GM12878 (cell line): ENCODE measurements at regions not wholly inside any gene's neighbourhood (a gene's known extent, or its start where the extent isn't known, plus 50 kb on each side); places are given as distances from the start of the nearest gene placed in this dataset.

Experiments
- BMI1 ChIP-seq: fragments of 450-650 bp; IDR thresholded peaks from 2 replicates; pipeline ENCODE4 v1.6.1; 2016; ENCODE audit warnings: mild to moderate bottlenecking, moderate library complexity, borderline replicate concordance
- EZH2 ChIP-seq: IDR thresholded peaks from 2 replicates; pipeline ENCODE4 v1.6.1; 2012; ENCODE audit warnings: low read depth, mild to moderate bottlenecking, control low read depth, inconsistent platforms, low read length, borderline replicate concordance; ENCODE audit not compliant: control insufficient read depth
- FOXK2 ChIP-seq: fragments of 450-650 bp; IDR thresholded peaks from 2 replicates; pipeline ENCODE4 v1.6.1; 2017; ENCODE audit warnings: mild to moderate bottlenecking, moderate library complexity
- HDGF ChIP-seq: fragments of 450-650 bp; IDR thresholded peaks from 2 replicates; pipeline ENCODE4 v1.6.1; 2016; ENCODE audit warnings: antibody characterized with exemption
- HSF1 ChIP-seq: fragments of 150-350 bp; IDR thresholded peaks from 2 replicates; pipeline ENCODE4 v1.6.1; 2014; ENCODE audit warnings: mild to moderate bottlenecking, low read depth, low read length
- MEF2B ChIP-seq: fragments of 450-650 bp; IDR thresholded peaks from 2 replicates; pipeline ENCODE4 v1.6.1; 2018; ENCODE audit warnings: mild to moderate bottlenecking, moderate library complexity; ENCODE audit not compliant: partially characterized antibody, poor library complexity, severe bottlenecking
- NR2C2 ChIP-seq: IDR thresholded peaks from 2 replicates; pipeline ENCODE4 v1.6.1; 2011; ENCODE audit warnings: borderline replicate concordance, low read depth; ENCODE audit not compliant: control insufficient read depth, insufficient read length
- PAX8 ChIP-seq: fragments of 450-650 bp; IDR thresholded peaks from 2 replicates; pipeline ENCODE4 v1.6.1; 2017; ENCODE audit warnings: mild to moderate bottlenecking, moderate library complexity
- PML ChIP-seq: IDR thresholded peaks from 2 replicates; pipeline ENCODE4 v1.6.1; 2012; ENCODE audit warnings: low read length, inconsistent platforms
- POLR2AphosphoS2 ChIP-seq: IDR thresholded peaks from 2 replicates; pipeline ENCODE4 v1.6.1; 2011; ENCODE audit warnings: low read depth, mild to moderate bottlenecking, low read length, improper control_type of control experiment, moderate library complexity
- RAD21 ChIP-seq: IDR thresholded peaks from 2 replicates; pipeline ENCODE4 v1.6.1; 2011; ENCODE audit warnings: mild to moderate bottlenecking, low read depth, low read length, moderate library complexity; ENCODE audit not compliant: insufficient read depth
- RBBP5 ChIP-seq: fragments of 200-600 bp; sonication (generic); conservative IDR thresholded peaks from 2 replicates; pipeline ENCODE4 v1.6.1; 2016
- RELB ChIP-seq: fragments of 450-650 bp; IDR thresholded peaks from 2 replicates; pipeline ENCODE4 v1.6.1; 2017; ENCODE audit warnings: low read depth, mild to moderate bottlenecking, moderate library complexity
- SIX5 ChIP-seq: IDR thresholded peaks from 2 replicates; pipeline ENCODE4 v1.6.1; 2011; ENCODE audit warnings: mild to moderate bottlenecking, low read depth, low read length, moderate library complexity; ENCODE audit not compliant: severe bottlenecking
- SMAD5 ChIP-seq: IDR thresholded peaks from 2 replicates; pipeline ENCODE4 v1.6.1; 2016; ENCODE audit warnings: antibody characterized with exemption, low read depth
- SREBF2 ChIP-seq: IDR thresholded peaks from 2 replicates; pipeline ENCODE4 v1.6.1; 2012; ENCODE audit warnings: mild to moderate bottlenecking, low read length
- STAT1 ChIP-seq: fragments of 450-650 bp; conservative IDR thresholded peaks from 2 replicates; pipeline ENCODE4 v1.6.1; 2014; ENCODE audit warnings: antibody characterized with exemption, mild to moderate bottlenecking
- TARDBP ChIP-seq: IDR thresholded peaks from 2 replicates; pipeline ENCODE4 v1.6.1; 2016; ENCODE audit warnings: borderline replicate concordance
- TBL1XR1 ChIP-seq: IDR thresholded peaks from 2 replicates; pipeline ENCODE4 v1.6.1; 2012; ENCODE audit warnings: low read depth, low read length, improper control_type of control experiment
- YBX1 ChIP-seq: fragments of 450-650 bp; IDR thresholded peaks from 2 replicates; pipeline ENCODE4 v1.6.1; 2016; ENCODE audit warnings: antibody characterized with exemption
- ZBTB33 ChIP-seq: fragments of 450-650 bp; IDR thresholded peaks from 2 replicates; pipeline ENCODE4 v1.6.1; 2017; ENCODE audit warnings: mild to moderate bottlenecking
- ZNF217 ChIP-seq: fragments of 450-650 bp; IDR thresholded peaks from 2 replicates; pipeline ENCODE4 v1.6.1; 2017; ENCODE audit warnings: antibody characterized with exemption, mild to moderate bottlenecking
- TF ChIP-seq, protein P1 (sequence below): fragments of 450-650 bp; IDR thresholded peaks from 2 replicates; pipeline ENCODE4 v1.6.1; 2016; ENCODE audit warnings: mild to moderate bottlenecking, moderate library complexity, borderline replicate concordance

DNA sequence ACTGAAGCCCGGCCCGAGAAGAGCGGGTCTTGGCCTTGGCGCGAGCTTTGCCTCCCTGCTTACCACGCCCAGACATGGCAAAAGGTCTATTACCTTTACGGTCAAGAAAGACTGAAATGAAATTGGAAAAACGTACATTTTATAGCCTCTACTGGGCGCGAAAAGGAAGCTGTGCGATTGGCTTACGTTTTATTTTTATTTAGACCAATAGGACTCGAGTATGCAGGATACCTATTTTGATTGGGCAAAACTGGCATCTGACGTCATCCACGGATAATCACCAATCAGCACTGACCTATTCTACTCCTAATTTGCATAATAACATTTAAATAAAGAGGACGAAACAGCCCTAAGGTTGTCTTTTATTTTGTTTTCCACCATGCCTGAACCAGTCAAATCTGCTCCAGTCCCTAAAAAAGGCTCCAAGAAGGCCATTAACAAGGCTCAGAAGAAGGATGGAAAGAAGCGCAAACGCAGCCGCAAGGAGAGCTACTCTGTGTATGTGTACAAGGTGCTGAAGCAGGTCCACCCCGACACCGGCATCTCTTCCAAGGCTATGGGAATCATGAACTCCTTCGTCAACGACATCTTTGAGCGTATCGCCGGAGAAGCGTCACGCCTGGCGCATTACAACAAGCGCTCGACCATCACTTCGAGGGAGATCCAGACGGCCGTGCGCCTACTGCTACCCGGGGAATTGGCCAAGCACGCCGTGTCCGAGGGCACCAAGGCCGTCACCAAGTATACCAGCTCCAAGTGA lies 97.4 kb downstream of the OR2B2 start (continued):
- TF ChIP-seq YBX1 (no peak), SREBF2 (no peak), BMI1 (no peak), TARDBP (no peak), SIX5 (no peak), HDGF (no peak), STAT1 (no peak), ZBTB33 (no peak), ZNF217 (no peak), NR2C2 (no peak), RBBP5 (no peak), RELB (peak; percentile 23; the same call in 1 of the 2 replicates), RAD21 (no peak), PAX8 (no peak), PML (peak; percentile 83), HSF1 (no peak), SMAD5 (peak; percentile 88), FOXK2 (no peak), EZH2 (no peak), TBL1XR1 (no peak), POLR2AphosphoS2 (no peak), MEF2B (no peak)
- TF ChIP-seq, protein P1, sequence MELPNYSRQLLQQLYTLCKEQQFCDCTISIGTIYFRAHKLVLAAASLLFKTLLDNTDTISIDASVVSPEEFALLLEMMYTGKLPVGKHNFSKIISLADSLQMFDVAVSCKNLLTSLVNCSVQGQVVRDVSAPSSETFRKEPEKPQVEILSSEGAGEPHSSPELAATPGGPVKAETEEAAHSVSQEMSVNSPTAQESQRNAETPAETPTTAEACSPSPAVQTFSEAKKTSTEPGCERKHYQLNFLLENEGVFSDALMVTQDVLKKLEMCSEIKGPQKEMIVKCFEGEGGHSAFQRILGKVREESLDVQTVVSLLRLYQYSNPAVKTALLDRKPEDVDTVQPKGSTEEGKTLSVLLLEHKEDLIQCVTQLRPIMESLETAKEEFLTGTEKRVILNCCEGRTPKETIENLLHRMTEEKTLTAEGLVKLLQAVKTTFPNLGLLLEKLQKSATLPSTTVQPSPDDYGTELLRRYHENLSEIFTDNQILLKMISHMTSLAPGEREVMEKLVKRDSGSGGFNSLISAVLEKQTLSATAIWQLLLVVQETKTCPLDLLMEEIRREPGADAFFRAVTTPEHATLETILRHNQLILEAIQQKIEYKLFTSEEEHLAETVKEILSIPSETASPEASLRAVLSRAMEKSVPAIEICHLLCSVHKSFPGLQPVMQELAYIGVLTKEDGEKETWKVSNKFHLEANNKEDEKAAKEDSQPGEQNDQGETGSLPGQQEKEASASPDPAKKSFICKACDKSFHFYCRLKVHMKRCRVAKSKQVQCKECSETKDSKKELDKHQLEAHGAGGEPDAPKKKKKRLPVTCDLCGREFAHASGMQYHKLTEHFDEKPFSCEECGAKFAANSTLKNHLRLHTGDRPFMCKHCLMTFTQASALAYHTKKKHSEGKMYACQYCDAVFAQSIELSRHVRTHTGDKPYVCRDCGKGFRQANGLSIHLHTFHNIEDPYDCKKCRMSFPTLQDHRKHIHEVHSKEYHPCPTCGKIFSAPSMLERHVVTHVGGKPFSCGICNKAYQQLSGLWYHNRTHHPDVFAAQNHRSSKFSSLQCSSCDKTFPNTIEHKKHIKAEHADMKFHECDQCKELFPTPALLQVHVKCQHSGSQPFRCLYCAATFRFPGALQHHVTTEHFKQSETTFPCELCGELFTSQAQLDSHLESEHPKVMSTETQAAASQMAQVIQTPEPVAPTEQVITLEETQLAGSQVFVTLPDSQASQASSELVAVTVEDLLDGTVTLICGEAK: peak; percentile 53; the same call in 1 of the 2 replicates
